ENCODE measurements at regions not wholly inside any gene's neighbourhood (a gene's known extent, or its start where the extent isn't known, plus 50 kb on each side); places are given as distances from the start of the nearest gene placed in this dataset.

DNA sequence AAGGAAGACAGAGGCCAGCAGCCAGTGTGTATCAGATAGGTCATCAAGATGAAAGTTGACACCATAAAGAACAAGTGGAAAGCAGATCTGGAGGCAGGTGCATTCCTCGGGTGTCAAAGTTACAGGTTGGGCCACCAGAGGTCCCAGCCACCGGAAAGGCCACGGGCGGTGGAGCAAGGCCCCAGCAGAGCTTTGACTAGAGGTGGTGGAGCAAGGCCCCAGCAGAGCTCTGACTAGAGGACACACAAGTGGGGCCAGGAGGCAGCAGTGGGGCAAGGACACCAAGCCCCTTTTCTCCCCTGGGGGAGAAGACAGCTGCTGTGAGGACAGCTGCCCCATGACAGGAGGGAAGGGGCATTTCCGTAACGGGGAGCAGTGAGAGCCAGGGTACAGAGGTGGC is 115.1 kb downstream of the GYPC start:
- TF ChIP-seq, protein P1, sequence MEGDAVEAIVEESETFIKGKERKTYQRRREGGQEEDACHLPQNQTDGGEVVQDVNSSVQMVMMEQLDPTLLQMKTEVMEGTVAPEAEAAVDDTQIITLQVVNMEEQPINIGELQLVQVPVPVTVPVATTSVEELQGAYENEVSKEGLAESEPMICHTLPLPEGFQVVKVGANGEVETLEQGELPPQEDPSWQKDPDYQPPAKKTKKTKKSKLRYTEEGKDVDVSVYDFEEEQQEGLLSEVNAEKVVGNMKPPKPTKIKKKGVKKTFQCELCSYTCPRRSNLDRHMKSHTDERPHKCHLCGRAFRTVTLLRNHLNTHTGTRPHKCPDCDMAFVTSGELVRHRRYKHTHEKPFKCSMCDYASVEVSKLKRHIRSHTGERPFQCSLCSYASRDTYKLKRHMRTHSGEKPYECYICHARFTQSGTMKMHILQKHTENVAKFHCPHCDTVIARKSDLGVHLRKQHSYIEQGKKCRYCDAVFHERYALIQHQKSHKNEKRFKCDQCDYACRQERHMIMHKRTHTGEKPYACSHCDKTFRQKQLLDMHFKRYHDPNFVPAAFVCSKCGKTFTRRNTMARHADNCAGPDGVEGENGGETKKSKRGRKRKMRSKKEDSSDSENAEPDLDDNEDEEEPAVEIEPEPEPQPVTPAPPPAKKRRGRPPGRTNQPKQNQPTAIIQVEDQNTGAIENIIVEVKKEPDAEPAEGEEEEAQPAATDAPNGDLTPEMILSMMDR (IDR thresholded peaks at IDR 0.05; ENCODE audit: unreplicated experiment in 3 of 3) = no peak
- Mint-ChIP-seq H3K36me3 (ENCODE audit: low read depth) (no peaks in the 10 kb centered on the region), H3K27ac (no peak overlapping the region), H3K27me3 (ENCODE audit: low read depth) (peaks cover 41% of the 10 kb centered on the region), H3K4me1 (no peaks in the 10 kb centered on the region), H3K4me3 (no peak overlapping the region), H3K9me3 (no peaks in the 10 kb centered on the region)

DNA sequence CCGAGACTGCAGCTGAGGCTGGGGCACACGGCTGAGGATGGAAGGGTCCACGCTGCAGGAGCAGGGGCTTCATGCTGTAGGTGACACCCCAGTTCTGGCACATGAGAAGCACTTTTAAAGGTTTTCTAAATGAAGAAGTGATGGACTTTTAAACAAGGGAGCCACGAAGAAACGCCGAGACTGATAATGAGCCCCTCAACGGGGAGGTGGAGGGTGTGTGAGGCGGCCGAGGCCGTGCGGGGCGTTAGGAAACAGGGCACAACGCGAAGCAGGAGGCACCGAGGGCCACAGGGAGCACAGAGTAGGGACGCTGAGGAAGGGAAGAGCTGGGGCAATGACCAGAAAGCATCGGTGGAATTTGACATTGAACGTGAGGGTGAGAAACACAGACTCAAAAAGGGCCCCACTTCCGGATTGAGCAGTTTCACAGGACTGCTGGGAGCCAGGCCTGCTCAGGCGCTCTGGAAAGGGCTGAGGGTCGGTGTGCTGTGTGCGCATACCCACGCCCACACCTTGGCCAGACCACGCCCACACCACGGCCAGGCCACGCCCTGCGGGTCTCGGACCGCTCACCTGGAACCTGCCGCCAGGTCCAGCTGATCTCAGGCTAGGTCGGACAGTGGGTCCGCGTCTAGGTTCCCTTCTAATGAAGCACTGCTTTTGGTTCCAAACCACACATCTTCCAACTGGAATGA is 115.7 kb downstream of the GYPC start:
- H3K27ac Mint-ChIP-seq = no peak overlapping the region
- H3K4me3 Mint-ChIP-seq = no peak overlapping the region
- peaks cover 36% of the 10 kb centered on the region for H3K27me3 Mint-ChIP-seq (ENCODE audit: low read depth)
- TF ChIP-seq, protein P1 (IDR thresholded peaks at IDR 0.05; ENCODE audit: unreplicated experiment in 3 of 3) = no peak
- no peaks in the 10 kb centered on the region for H3K4me1 Mint-ChIP-seq
- no peaks in the 10 kb centered on the region for H3K9me3 Mint-ChIP-seq
- no peaks in the 10 kb centered on the region for H3K36me3 Mint-ChIP-seq (ENCODE audit: low read depth)

- peaks cover 4% of the 10 kb centered on the region for H3K4me1 Mint-ChIP-seq
- TF ChIP-seq, protein P1 (IDR thresholded peaks at IDR 0.05; ENCODE audit: unreplicated experiment in 3 of 3) = no peak
- no peaks in the 10 kb centered on the region for H3K9me3 Mint-ChIP-seq
- no peak overlapping the region for H3K27ac Mint-ChIP-seq
- H3K4me3 Mint-ChIP-seq = peak overlapping the region in 1 of 3 experiments; percentile 3
- peaks cover 36% of the 10 kb centered on the region for H3K27me3 Mint-ChIP-seq (ENCODE audit: low read depth)
- no peaks in the 10 kb centered on the region for H3K36me3 Mint-ChIP-seq (ENCODE audit: low read depth)
Observed at GRCh38 chr2:126774290-126774689, 118.3 kb downstream of the GYPC start.

DNA sequence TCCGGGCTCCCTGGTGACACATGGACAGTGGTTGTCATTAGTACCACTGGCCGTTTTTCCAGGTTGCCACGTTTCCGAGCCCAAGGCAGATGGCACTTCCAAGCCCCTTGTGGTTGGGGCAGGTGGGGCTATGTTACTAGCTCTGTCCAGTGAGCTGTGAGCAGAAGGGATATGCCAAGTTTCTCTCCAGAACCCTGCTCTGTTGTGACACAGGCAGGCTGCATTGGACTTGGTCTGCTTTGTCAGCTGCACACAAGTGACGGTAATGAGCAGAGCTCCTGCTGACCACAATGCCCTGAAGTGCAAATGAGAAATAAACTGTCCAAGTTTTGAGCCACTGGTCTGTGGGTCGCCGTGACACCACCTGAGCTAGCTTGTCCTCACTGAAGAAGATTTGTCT is 118.8 kb downstream of the GYPC start:
- peak overlapping the region in 1 of 3 experiments; percentile 91 for H3K4me3 Mint-ChIP-seq

GRCh38 chr2:126775300-126775985 is 119.5 kb downstream of the GYPC start:
- peaks cover 45% of the 10 kb centered on the region for H3K27me3 Mint-ChIP-seq (ENCODE audit: low read depth)
- TF ChIP-seq, protein P1 (IDR thresholded peaks at IDR 0.05; ENCODE audit: unreplicated experiment in 3 of 3) = no peak
- H3K27ac Mint-ChIP-seq = peak overlapping the region in 2 of 3 experiments; percentile 6 to 67
- H3K36me3 Mint-ChIP-seq (ENCODE audit: low read depth) = no peaks in the 10 kb centered on the region
- no peaks in the 10 kb centered on the region for H3K9me3 Mint-ChIP-seq
- peaks cover 4% of the 10 kb centered on the region for H3K4me1 Mint-ChIP-seq
- peak overlapping the region; percentile 62 to 91 (median 84) for H3K4me3 Mint-ChIP-seq

More for the DNA sequence above, 118.8 kb downstream of the GYPC start:
- TF ChIP-seq, protein P1 (IDR thresholded peaks at IDR 0.05; ENCODE audit: unreplicated experiment in 3 of 3) = no peak
- Mint-ChIP-seq H3K36me3 (ENCODE audit: low read depth) (no peaks in the 10 kb centered on the region), H3K27me3 (ENCODE audit: low read depth) (peaks cover 41% of the 10 kb centered on the region), H3K4me1 (peaks cover 4% of the 10 kb centered on the region), H3K9me3 (no peaks in the 10 kb centered on the region), H3K27ac (no peak overlapping the region)

Measured in nephron (organoid).